ENCODE measurements at regions not wholly inside any gene's neighbourhood (a gene's known extent, or its start where the extent isn't known, plus 50 kb on each side); places are given as distances from the start of the nearest gene placed in this dataset.
"Not testable (repeated sequence)": the region's sequence is repeated elsewhere in the genome, so short reads cannot be mapped to it uniquely, and the experiment has no call there.

GRCh38 chr21:19463966-19464365 is 1060.4 kb upstream of the TMPRSS15 start:
- H3K4me3 ChIP-seq (ENCODE audit: low read depth, low read length), result no peak overlapping the region
- in situ Hi-C loops (cut with HindIII; ENCODE audit: low pct_ligation_motif_present, low sequenced_read_pairs), result no loop called here
- DNase-seq, result no peak

DNA sequence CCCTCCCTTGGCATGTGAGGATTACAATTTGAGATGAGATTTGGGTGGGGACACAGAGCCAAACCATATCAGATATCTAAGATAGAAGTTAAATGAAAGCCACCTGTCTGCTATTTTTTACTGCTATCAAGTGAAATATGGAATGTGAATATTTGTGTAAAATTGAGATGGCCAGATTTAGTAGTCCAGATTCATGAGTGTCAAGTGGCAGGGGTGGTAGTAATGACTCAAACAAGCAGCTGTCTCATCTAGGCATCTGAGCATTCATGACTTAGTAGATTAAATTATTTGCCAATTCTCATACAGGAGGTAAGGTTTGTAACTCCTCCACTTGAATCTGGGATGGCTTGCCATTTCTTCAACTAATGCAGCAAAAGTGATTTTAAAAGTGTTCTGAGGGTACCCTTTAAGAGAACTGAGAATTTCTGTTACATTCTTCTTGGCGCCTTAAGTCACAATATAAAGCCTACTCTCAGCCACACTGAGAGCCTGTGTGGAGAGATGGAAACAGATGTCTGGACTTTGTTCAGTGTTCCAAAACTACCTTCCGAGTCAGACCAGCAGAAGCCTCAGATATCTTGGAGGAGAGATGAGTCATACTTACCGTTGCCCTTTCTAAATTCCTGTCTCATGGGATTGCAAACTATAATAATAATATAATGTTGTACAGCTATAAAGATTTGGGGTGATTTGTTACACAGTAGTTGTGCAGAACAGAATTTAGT is 1065.6 kb upstream of the TMPRSS15 start:
- Histone ChIP-seq H3K4me3 (ENCODE audit: low read depth, low read length) (no peak overlapping the region), H3K27me3 (replicated peaks) (no peaks in the 10 kb centered on the region), H3K36me3 (replicated peaks) (no peaks in the 10 kb centered on the region), H3K27ac (no peak overlapping the region)
- TF ChIP-seq, protein P1, sequence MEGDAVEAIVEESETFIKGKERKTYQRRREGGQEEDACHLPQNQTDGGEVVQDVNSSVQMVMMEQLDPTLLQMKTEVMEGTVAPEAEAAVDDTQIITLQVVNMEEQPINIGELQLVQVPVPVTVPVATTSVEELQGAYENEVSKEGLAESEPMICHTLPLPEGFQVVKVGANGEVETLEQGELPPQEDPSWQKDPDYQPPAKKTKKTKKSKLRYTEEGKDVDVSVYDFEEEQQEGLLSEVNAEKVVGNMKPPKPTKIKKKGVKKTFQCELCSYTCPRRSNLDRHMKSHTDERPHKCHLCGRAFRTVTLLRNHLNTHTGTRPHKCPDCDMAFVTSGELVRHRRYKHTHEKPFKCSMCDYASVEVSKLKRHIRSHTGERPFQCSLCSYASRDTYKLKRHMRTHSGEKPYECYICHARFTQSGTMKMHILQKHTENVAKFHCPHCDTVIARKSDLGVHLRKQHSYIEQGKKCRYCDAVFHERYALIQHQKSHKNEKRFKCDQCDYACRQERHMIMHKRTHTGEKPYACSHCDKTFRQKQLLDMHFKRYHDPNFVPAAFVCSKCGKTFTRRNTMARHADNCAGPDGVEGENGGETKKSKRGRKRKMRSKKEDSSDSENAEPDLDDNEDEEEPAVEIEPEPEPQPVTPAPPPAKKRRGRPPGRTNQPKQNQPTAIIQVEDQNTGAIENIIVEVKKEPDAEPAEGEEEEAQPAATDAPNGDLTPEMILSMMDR (IDR thresholded peaks at IDR 0.05; ENCODE audit: low read depth, low read length, missing control alignments), result no peak
- no peak for DNase-seq
- in situ Hi-C loops (cut with HindIII; ENCODE audit: low pct_ligation_motif_present, low sequenced_read_pairs), result no loop called here

More at GRCh38 chr21:19463966-19464365, 1060.4 kb upstream of the TMPRSS15 start:
- TF ChIP-seq, protein P1 (IDR thresholded peaks at IDR 0.05; ENCODE audit: low read depth, low read length, missing control alignments), result no peak
- H3K27me3 ChIP-seq (replicated peaks), result no peaks in the 10 kb centered on the region
- H3K27ac ChIP-seq, result no peak overlapping the region
- H3K36me3 ChIP-seq (replicated peaks), result no peaks in the 10 kb centered on the region

DNA sequence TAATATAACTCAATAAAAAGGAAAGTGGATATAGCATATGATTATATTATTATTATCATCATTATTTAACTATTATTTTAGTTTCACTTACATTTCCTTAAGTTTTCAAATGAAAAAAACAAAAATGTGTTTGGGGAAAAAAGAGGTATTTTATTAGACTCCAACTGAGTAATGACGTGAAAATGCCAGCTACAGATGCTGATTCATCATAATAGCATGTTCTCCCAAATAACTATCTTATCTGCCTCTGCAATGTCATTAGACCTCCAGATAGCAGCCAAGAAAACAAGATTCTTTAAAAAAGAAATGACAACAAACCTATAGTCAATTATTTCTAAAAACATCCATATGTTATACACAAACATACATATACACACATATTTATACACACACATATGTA is 1071.9 kb upstream of the TMPRSS15 start:
- Histone ChIP-seq H3K4me3 (ENCODE audit: low read depth, low read length) (no peak overlapping the region), H3K36me3 (replicated peaks) (no peaks in the 10 kb centered on the region), H3K27me3 (replicated peaks) (no peaks in the 10 kb centered on the region), H3K27ac (no peak overlapping the region)
- in situ Hi-C loops (cut with HindIII; ENCODE audit: low pct_ligation_motif_present, low sequenced_read_pairs), result no loop called here
- TF ChIP-seq, protein P1 (IDR thresholded peaks at IDR 0.05; ENCODE audit: low read depth, low read length, missing control alignments), result no peak
- DNase-seq, result no peak

DNA sequence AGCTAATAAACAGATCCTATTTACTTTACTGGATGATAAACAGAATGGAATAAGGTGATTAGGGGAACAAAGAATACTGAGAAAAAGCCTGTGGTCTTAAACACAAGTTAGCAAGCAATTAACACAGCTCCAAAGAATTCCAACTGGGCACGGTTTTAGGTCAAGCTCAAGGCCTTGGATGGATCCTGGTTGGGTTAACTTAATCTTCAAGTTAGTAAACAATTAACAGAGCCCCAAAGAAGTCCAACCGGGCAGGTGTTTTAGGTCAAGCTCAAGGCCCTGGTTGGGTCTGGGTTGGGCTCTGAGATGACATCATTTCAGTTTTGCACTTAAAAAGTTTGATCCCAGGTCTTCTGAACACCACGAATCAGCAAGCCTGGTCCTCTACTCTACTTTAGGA is 1086.3 kb upstream of the TMPRSS15 start:
- no peak for DNase-seq
- H3K36me3 ChIP-seq (replicated peaks), result no peaks in the 10 kb centered on the region
- no peak overlapping the region for H3K27ac ChIP-seq
- TF ChIP-seq, protein P1 (IDR thresholded peaks at IDR 0.05; ENCODE audit: low read depth, low read length, missing control alignments), result no peak
- in situ Hi-C loops (cut with HindIII; ENCODE audit: low pct_ligation_motif_present, low sequenced_read_pairs), result no loop called here
- H3K4me3 ChIP-seq (ENCODE audit: low read depth, low read length), result no peak overlapping the region
- no peaks in the 10 kb centered on the region for H3K27me3 ChIP-seq (replicated peaks)

DNA sequence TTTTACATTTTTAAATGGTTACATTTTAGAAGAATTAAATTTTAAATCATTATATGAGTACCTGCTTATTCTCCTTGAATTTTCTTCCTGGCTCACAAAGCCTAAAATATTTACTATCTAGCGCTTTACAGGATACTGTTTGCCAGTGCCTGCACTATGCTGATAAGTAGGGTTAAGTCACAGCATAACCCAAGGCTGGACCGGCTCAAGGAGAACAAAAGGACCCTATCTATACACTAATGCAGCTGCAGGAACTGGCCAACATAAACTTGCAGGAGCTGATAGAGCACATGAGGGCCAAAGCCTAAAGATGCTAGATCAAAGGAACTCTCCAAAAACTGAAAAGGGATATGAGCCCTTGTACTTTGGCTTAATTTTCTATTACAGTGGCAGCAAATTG is 1086.9 kb upstream of the TMPRSS15 start:
- no peak for DNase-seq
- TF ChIP-seq, protein P1 (IDR thresholded peaks at IDR 0.05; ENCODE audit: low read depth, low read length, missing control alignments), result no peak
- Histone ChIP-seq H3K27ac (no peak overlapping the region), H3K27me3 (replicated peaks) (no peaks in the 10 kb centered on the region), H3K4me3 (ENCODE audit: low read depth, low read length) (no peak overlapping the region), H3K36me3 (replicated peaks) (no peaks in the 10 kb centered on the region)
- in situ Hi-C loops (cut with HindIII; ENCODE audit: low pct_ligation_motif_present, low sequenced_read_pairs), result no loop called here

GRCh38 chr21:19493437-19494241 is 1090.1 kb upstream of the TMPRSS15 start:
- in situ Hi-C loops (cut with HindIII; ENCODE audit: low pct_ligation_motif_present, low sequenced_read_pairs), result not testable (repeated sequence)

More at GRCh38 chr21:19493437-19494241, 1090.1 kb upstream of the TMPRSS15 start:
- H3K4me3 ChIP-seq (ENCODE audit: low read depth, low read length); DNase-seq; H3K27ac ChIP-seq; H3K36me3 ChIP-seq (replicated peaks); H3K27me3 ChIP-seq (replicated peaks): not testable (repeated sequence)
